ENCODE measurements at regions not wholly inside any gene's neighbourhood (a gene's known extent, or its start where the extent isn't known, plus 50 kb on each side); places are given as distances from the start of the nearest gene placed in this dataset.

- TF ChIP-seq YY1 (IDR thresholded peaks at IDR 0.05; ENCODE audit: insufficient read depth, insufficient read length) = no peak
- TF ChIP-seq SUZ12 (IDR thresholded peaks at IDR 0.05; ENCODE audit: extremely low read depth, insufficient read depth, insufficient read length) = no peak
Observed at GRCh38 chr4:34921391-34921790, 1322.9 kb downstream of the ARAP2 start.

Data from NT2/D1 (cell line).